HG03064 (cell line): ENCODE measurements at regions not wholly inside any gene's neighbourhood (a gene's known extent, or its start where the extent isn't known, plus 50 kb on each side); places are given as distances from the start of the nearest gene placed in this dataset.

Source experiments
- ATAC-seq: cut with Tn5 transposase; IDR thresholded peaks from one replicate; pipeline ENCODE4 v1.9.1; 2021; ENCODE audit warnings: low read depth; ENCODE audit not compliant: unreplicated experiment

DNA sequence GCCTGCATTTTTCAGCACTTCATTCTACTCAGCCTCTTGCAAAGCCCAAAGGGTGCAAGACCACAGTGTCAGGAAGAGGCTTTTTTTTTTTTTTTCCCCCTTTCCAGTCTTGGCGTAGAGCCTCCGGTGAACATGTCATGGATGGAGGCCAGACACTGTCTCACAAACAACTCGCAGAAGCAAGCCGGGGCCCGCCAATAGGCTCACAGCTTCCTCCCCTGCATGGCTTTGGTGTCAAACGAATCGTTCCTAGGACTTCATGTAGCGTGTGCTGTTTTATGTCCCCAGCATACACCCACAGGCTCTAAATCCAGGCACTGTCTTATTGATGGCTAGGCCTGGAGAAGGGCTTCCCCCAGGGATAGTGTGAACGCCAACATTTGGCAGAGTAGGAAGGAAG lies 457.7 kb upstream of the MAF start:
- no peak for ATAC-seq

DNA sequence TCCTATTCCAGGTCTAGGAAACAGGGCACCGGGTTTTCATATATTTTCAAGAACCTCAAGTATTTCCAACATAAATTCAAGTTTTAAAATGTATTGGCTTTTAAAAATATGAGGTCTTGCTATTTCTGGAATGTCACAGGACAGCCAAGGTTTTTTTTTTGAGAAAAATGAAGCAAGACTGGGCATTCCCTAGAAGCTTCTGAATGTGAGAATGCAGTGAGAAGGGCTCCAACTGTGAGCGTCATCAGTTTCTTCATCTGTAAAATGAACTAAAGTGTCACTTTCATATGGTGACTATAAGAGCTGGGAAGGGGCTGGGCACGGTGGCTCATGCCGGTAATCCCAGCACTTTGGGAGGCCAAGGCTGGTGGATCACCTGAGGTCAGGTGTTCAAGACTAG lies 455.8 kb upstream of the MAF start:
- no peak for ATAC-seq

DNA sequence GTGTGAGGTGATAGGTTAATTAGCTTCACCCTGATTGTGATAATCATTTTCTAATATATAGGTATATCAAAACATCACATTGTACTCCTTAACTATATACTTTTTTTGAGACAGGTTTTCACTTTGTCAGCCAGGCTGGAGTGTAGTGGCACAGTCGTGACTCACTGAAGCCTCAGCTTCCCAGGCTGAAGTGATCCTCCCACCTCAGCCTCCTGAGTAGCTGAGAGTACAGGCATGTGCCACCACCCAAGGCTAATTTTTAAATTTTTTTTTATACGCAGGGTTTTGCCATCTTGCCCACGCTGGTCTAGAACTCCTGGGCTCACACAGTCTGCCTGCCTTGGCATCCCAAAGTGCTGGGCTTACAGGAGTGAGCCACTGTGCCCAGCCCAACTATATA lies 455.3 kb upstream of the MAF start:
- no peak for ATAC-seq

GRCh38 chr16:80054647-80055046 lies 454.1 kb upstream of the MAF start:
- ATAC-seq, result no peak

DNA sequence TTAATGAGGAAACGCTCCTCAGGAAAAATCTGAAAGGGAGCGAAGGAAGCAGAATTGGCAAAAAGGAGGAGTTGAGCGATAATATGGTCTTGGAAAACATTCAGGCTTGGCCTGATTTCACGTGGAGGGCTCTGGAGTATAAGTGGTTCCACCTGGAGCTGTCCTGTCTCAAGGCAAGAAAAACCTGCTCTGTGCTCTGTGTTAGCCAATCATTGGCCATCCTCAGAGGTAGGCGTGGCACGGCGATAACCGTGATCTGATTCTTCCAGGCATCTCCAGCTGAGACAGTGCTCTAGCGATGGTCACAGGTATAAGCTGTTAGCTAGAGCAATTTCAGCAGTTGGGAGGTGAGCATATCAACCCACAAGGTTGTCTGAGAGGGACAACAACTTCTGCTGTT lies 450.5 kb upstream of the MAF start:
- no peak for ATAC-seq

DNA sequence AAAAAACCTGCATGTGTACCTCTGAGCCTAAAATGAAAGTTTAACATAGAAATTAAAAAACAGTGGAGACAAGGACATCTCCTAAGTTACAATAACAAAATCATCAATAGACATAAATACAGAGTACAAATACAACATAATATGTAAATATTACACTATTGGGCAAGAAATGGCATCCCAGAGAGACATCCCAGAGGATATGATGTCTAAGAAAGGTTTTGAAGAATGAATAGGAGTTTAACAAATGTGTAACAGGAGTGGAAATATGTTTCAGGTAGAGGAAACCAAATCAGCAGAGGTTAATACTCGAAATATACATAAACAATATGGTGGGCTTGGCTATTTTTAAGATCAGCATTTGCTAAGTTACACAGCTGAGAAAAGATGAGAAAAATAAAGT lies 447.7 kb upstream of the MAF start:
- ATAC-seq, result no peak

- no peak for ATAC-seq
These were observed 447.3 kb upstream of the MAF start for GRCh38 chr16:80047842-80048241.

DNA sequence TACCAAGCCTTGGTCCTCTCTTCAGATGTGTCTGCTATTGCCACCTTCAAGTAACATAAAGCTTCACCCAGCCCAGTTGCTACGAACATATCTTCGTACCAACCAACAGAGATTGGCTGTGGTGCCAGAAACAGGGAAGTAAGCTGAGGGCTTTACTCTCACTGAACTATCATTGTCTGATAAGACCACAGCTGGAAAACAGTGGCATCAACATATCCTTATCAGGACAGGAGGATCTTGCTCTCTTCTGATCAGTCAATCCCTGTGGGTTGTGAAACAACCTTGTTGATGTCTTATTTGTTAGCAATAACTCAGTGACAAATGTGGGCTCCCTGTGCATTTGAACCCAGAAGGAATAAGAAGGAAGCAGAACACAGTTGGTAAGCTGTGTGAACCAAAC lies 446.3 kb upstream of the MAF start:
- no peak for ATAC-seq

DNA sequence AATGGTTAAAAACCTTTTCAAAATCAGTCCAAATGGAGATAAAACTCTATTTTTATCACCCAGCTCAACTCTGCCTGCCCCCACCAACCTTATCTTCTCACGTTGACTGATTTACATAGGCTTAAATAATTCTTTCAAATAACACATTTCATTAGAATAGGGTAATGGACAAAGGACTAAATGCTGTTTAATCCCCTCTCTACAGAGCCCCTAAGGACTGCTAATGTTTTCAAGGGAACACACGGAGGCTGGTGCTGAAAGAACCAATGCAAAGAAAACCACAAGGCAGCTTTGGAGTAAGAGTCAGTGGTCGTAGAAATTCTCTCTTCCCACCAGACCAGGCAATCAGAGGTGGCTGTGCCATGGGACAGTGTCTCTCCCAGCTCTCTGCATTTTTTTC lies 445.7 kb upstream of the MAF start:
- no peak for ATAC-seq

DNA sequence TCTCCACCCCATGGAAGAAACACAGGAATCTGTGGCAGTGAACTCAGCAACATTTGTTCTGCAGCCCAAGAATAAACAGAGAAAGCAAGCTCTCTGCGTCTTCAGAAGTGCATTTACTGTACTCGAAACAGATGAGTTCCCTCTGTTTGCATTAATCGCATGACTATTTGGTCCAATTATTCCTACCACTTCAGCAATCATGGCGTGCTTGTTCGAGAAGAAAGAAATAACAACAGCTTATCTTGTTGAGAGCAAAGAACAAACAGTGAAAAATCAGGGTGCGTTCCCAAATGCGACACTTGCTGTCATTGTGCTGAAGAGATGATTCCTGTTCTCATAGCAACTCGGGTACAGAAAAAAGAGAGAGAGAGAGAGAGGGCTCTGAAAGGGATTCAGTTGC lies 445.3 kb upstream of the MAF start:
- ATAC-seq, result no peak

DNA sequence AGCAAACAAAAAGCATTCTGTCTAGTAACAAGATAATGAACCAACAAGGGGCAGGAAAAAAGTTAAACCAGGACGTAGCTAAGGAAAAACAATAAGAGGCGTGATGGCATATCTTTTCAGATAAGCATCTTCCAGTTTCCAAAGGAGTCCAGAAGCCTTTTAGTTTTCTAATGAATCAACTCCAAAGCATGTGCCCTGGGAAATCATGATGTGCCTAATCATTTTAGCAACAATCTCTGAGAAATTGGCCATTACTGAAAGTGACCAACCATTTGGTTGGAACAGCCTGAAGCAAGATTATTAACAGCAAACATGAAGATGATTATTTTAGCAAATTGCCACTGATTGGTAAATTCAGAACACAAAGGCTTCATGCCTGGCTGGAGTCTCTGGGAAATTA lies 440.9 kb upstream of the MAF start:
- ATAC-seq, result no peak

DNA sequence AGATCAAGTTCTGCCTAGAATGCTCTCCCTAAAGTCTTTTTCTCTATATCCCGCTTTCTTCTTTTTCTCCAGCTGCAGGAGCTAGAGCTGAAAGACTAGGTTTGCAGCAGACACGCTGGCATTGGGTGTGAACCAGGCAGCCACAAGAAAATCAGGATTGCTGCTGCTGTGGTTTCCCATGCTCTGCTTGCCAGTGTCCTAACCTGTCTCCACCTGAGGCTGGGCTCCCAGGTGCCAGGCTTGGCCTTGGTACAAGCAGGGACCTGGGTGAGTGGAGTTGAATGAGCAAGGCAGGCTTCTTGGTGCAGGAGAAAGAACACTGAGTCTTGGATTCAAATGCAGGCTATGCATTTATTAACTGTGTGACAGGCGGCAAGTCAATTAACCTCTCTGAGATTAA lies 440.3 kb upstream of the MAF start:
- ATAC-seq, result no peak

DNA sequence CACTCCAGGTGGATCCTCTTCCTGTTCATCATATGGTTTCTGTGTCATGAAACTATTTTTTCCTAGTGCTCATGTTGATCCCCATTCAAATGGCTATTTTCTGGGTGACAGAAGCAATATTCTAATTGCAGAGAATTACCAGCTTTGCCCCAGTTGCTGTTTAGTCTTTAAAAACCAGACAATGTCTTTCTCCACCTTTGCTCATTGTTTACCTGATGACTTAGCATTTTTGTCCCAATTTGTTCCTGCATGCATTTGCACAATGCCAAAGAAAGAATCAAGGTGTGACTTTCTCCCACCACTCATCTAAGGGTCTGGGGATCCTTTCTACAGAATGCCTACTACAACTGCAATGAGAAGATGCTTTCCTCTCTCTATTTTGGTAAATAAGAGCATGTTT lies 439.9 kb upstream of the MAF start:
- no peak for ATAC-seq

- no peak for ATAC-seq
These were observed 439.2 kb upstream of the MAF start for GRCh38 chr16:80039777-80040176.

- ATAC-seq, result no peak
These were observed 438.0 kb upstream of the MAF start for GRCh38 chr16:80038566-80038965.

- no peak for ATAC-seq
These were observed 434.6 kb upstream of the MAF start for GRCh38 chr16:80034948-80035663.

GRCh38 chr16:80034469-80034826 lies 433.9 kb upstream of the MAF start:
- ATAC-seq, result no peak

DNA sequence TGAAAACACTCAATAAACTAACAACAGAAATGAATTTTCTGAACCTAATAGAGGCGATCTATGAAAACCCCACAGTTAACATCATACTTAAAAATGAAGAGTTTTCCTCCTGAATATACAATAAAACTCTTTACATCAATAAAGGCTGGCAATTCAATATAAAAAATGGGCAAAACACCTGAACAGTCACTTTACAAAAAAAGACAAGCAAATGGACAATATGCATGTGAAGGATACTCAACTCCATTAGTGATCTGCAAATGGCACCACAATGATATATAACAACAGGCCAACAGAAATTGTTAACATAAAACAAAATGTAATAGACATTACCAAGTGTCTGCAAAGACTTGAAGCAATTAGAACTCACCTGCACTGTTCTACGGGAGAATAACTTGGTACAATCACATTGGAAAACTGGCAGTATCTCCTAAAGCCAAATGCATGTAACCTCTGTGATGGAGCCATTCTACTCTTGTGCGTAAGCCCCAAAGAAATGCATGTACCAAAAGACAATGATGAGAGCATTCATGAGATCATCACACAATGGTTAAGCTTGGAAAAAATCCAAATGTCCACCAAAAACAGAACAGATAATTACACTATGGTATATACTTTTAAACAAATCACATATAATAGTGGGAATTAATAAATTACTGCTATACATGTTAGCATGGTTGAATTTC lies 433.4 kb upstream of the MAF start:
- ATAC-seq, result no peak

DNA sequence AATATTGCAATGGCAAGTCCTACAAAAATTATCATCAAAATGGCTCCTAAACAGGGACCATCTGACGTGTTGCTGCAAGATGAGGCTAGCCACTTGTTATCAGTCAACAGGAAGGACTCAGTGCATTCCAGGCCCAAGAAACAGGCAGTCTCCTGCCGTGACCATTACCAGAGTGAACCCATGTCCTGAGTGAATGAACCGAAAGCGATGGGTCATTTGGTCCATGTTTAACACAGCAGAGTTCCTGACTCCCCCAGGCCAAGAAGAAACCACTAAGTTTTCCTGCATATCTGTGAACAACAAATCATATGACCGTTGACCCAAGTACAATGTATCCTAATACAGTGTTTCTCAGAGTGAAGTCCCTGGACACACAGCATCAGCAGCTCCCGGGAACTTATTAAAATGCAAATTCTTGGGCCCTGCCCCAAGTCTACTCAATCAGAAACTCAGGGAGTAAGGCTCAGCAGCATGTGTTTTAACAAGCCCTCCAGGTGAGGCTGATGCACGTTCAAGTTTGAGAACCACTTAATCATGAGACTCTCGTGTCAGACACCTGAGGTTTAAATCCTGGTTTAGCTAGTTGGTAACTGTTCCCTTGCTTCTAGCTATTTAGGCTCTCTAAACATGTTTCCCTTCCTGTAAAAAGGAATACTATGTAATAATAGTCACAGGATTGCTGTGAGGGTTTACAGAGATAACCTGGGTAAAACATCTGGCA lies 429.4 kb upstream of the MAF start:
- no peak for ATAC-seq

DNA sequence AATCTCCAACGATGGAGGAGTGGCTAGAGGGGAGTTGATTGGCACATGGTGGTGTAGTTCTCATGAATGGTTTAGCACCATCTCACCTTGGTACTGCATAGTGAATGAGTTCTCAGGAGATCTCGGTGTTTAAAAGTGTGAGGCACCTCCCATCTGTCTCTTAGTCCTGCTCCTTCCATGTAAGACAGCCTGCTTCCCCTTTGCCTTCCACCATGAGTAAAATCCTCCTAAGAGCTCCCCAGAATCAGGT lies 428.8 kb upstream of the MAF start:
- ATAC-seq, result no peak

DNA sequence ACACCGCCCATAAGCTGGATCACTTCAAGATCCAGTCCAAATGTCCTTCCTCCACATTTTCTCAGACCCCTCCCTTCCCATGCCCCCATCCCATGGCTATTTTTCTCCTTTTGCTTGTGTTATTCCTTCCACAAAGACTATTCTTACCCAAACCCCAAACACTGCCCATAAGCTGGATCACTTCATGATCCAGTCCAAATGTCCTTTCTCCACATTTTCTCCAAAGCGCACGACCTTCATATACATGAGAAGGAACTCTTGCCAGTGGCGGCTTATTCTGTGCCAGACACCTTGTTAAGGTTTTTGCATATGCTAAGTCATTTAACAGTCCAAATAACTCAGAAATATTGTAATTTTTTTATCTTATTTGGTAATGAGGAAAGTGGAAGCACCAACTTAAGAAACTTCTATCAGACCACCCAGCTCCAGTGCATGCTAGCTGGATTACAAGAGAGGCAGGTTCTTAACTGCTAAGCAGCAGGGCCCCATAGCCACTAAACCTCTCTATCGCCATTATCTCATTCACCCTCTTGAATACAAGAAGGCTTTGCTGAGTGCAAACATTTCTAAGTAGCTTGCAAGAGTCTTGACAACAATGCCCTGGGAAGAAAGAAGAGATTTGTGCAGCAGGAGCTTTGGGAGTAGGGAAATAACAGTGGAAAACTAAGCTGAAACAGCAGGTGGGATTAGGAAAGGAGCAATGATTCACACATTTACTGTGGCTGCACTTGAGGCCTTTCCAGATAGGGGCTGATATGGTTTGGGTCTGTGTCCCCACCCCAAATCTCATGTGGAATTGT lies 428.2 kb upstream of the MAF start:
- ATAC-seq, result no peak
